GM18873 (cell line): ENCODE measurements at regions not wholly inside any gene's neighbourhood (a gene's known extent, or its start where the extent isn't known, plus 50 kb on each side); places are given as distances from the start of the nearest gene placed in this dataset.

ENCODE experiments used
- ATAC-seq: cut with Tn5 transposase; IDR thresholded peaks from one replicate; pipeline ENCODE4 v1.9.1; 2021; ENCODE audit warnings: mild to moderate bottlenecking, moderate library complexity, moderate number of reproducible peaks; ENCODE audit not compliant: unreplicated experiment, low FRiP score

DNA sequence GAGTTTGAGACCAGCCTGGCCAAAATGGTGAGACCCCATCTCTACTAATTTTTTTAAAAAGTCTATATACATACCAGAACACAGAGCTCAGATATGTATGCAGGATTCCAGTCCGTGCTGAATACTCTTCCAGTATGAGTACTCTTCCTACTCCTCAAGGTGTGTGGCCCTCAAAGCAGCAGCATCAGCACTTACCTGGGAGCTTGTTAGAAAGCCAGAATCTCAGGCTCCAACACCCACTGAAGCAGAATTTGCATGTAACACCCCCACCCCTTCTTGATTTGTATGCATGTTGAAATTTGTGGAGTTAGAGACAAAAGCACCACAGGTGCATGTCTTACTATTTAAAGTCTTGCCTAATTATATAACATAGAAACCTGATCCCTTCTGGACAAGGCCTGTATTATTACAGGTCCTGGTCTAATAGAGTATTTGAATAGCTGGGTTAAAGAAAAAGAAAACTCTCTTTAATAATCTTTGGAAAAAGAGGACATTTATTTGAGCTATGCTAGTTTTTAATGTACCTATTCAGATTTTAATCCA is 50.3 kb upstream of the NFE2L2 start:
- ATAC-seq = no peak

DNA sequence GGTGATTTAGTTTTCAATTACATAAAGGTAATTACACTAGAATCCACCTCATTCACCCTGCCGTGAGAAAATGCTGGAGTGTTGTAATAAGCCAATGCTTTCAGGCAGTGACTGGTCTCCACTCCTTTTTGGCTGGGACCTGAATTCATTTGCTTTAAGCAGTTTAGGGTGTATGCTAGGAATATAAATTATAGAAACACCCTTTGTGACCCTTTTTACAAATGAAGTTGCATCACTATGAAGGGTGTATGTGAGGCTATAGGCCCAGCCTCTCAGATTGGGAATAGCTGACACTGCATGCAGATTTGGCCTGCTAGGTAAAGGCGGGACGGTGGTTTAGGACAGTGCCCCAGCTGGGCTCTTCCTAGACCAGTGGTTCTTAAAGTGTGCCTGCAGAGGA is 50.8 kb upstream of the NFE2L2 start:
- ATAC-seq = no peak

DNA sequence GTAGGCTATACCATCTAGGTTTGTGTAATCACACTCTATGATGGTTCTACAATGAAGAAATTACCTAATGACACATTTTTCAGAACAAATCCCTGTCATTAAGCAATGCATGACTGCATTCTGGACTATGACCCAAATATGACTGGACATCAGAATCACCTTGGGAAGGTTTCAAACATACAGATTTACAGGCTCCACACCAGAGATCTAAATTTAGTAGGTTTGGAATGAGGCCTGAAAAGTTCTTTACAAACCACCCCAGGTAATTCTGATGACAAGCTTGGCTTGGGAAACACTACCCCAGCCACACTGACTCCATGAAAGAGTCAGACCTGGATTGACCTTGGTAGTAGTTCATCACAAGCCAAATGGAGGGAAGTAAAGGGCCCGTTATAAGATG is 52.2 kb upstream of the NFE2L2 start:
- ATAC-seq = no peak

DNA sequence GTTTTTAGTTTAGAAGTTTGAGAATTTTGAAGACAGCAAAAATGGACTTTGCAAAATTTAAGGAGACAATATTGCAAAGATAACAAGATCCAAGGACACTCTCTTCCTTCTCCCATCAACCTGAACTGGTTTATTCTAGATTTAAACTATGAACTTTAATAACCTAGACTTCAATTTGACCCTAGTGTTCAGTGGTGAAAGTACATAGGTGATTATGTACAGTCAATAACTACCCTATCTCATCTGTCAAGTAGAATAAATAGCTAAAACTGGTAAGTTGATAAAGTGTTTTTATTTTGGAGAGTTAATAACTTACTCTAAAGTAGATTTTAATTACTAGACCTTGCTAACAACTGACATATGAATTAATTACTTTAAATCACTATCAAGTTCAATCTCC is 52.9 kb upstream of the NFE2L2 start:
- no peak for ATAC-seq

DNA sequence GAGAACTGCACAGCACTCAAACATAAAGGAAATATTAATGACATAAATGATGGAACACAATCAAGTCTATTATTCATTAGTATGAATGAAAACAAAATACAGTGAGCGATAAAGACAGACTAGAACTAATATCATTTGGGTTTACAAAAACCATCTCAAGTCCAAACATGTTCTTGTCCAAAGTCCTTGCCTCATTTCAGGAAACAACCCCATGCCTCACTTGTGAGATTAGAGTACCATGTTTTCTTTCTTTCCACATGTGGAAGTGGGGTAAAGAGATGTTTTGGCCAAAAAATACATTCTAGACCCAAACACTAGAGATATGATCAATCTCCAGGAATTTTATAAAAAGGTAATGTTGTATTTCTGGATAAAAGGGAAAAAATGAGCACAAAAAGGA is 53.3 kb upstream of the NFE2L2 start:
- no peak for ATAC-seq

DNA sequence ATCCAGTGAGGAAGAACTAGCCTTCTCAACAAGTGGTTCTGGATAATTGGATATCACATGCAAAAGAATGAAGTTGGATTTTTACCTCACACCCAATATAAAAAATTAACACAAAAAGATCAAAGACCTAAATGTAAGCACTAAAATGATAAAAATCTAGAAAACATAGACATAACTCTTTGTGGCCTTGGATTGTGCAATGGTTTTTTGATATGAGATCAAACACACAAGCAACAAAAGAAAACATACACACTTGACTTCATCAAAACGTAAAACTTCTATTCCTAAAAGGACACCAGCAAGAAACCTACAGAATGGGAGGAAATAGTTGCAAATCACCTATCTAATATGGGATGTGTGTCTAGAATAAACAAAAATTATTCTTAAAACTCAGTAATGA is 54.1 kb upstream of the NFE2L2 start:
- no peak for ATAC-seq

DNA sequence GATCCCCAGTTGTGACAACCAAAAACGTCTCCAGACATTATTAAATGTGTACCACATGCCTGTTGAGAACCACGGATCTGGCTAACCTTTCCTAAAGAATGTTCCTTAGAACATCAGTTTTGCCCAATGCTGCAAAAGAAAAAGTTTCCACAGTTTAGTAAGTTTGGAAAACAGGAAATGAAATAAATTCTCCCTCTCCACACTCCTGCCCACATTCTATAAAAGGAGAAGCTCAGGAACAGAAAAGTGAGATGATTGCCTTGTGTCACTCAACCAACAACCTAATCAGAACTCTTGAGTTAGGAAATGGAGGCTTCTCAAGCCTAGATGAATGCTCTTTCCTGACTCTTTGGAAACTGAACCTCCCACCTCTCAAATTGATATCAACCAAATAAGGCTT is 56.1 kb upstream of the NFE2L2 start:
- ATAC-seq = no peak

DNA sequence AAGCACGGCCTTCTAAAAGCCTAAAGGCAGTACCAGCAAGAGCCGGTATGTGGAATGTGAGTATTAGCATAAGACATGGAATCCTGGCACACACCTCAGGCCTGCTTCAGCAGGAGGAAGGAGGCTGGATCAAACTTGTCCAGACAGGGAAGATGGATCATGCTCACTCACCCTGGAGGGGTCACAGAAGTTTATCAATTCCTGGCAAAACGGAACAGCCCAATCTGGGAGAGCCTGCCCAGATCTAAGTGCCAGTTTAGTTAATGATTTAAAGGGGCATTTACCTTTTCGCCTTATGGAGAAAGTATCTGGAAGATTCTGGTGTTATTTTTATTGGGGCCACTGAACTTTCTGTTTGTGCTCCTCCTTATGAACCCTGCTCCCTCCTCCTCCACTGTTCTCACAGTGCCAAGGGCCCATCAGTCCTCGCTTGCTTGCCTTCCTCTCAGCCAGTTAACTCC is 58.3 kb upstream of the NFE2L2 start:
- ATAC-seq = no peak

DNA sequence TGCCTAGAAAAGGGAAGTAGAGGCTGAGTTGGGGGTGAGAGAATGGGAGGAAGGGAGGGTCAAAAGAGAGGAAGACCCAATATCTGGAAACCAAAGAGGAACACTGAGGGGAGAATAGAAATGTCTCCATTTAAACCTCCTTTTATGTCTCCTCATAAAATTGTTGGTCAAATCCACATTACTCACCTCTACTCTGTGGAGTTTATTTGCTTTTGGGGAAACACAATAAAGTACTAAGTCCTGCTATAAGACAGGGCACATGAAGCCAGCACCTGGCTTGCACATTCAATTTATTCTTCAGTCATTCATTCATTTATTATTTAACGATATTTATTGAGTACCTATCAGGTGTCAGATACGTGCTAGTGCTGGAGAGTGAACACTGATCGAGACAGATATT is 60.3 kb upstream of the NFE2L2 start:
- ATAC-seq = no peak

DNA sequence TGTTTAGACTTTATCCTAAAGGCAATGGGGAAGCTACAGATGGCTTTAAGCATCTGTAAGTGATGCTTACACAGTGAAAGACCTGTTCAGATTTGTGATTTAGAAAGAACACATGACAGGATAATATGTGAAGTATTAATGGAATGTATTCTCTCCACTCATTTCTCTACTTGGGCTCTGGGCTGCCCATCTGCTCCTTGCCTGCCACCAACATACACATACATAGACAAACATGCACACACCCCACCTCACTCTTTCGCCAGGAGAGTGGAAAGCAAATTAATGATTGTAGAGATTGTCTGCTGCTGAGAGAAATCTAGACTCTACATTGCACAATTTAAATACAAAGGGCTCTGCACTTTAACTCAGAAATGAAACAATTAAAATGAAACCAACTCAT is 61.0 kb upstream of the NFE2L2 start:
- ATAC-seq = peak; percentile 79

DNA sequence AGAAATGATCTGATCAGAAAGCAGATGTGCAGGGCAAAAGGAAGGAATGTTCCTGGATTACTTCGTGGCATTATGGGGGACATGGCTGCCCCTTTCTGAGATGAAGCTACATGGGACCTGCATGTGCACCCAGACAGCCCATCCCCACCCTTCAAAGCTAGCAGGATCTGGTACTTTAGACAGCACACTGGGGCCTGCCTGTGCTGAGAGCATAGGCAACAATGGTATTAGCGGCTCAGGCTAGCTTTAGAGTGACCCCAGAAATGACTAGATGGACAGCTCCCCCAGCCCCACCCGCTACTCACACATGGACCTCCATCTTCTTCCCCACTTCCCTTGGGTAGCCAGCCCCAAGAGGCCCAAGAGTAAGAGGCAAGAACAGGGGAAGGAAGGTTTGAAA is 61.5 kb upstream of the NFE2L2 start:
- no peak for ATAC-seq

DNA sequence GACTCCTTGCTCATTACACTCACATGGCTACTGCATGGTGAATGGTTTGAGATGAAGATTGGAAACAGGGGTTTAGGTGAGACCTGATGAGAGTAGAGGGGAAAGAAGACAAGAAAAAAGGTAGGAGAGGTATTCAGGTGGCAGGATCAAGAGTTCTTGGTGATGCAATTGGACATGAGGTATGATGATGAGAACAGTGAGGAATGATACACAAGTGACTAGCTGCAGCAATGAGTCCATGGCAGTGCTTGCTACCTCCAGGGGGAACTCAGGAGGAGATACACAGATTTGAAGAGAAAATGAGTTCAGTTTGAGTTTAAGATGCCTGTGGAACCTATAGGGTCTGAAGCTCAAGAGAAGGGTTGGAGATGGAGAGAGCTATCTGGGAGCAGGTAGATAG is 62.1 kb upstream of the NFE2L2 start:
- ATAC-seq = no peak

DNA sequence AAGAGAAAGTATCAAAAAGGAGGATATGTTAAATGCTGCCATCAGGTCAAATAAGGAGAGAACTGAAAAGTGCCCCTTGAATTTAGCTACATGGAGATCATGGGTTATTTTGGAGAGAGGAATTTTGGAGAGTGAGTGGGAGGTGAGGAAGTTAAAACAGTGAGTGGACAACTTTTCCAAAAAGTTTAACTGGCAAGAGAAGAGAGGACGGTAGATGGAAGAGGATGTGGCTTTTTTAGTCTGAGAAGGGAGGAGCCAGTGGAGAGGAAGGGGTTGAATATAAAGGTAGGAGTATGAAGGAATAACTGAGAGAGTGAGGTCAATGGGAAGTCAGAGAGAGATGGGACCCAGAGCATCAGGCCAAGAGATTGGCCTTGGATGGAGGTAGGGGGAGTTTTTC is 62.5 kb upstream of the NFE2L2 start:
- no peak for ATAC-seq

DNA sequence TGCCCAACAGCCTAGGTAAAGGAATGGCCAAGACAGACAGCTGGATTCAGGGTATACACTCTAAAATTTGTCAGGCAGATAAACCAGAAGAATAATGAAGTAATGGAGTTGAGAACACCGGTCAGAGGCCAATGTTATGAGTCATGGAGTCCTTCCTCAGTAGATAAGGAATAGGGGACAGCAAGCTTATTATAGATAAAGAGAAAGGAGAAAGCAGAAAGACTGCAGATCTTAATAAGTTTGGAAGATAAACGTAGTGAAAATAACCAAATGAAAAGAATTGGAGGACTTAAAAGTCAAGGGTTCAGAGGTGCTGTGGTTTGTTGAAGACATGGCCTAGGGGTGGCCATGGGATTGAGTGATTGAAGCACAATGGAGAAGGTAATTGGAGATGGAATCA is 63.5 kb upstream of the NFE2L2 start:
- ATAC-seq = no peak

DNA sequence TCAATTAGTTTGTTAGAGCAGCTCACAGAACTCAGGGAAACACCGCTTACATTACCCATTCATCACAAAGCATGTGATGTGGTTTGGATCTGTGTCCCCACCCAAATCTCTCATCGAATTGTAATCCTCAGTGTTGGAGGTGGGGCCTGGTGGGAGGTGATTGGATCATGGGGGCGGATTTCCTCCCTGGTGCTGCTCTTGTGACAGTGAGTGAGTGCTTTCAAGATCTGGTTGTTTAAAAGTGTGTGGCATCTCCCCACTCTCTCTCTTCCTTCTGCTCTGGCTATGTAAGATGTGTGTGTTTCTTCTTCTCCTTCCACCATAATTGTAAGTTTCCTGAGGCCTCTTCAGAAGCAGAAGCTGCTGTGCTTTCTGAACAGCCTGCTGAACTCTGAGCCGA is 63.5 kb upstream of the AGPS start:
- ATAC-seq = no peak

DNA sequence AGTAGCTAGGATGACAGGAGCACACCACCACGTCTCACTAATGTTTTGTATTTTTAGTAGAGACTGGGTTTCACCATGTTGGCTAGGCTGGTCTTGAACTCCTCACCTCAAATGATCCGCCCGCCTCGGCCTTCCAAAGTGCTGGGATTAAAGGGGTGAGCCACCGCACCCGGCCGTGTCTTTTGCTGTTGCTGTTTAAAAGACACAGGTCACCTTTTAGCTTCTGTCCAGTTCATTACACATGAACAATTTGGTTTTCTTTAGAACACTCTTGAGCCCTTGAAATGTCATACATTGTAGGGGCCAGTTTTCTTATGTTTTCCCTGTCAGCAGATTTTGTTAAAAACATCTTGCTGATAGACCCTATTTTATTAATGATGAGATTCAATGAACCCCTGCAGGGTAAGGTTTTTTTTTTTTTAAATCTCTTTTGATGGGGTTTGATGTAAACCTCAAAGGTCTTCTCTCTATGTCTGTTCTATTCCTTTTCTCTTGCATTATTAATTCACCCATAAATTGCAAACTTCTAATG is 61.0 kb upstream of the AGPS start:
- no peak for ATAC-seq

DNA sequence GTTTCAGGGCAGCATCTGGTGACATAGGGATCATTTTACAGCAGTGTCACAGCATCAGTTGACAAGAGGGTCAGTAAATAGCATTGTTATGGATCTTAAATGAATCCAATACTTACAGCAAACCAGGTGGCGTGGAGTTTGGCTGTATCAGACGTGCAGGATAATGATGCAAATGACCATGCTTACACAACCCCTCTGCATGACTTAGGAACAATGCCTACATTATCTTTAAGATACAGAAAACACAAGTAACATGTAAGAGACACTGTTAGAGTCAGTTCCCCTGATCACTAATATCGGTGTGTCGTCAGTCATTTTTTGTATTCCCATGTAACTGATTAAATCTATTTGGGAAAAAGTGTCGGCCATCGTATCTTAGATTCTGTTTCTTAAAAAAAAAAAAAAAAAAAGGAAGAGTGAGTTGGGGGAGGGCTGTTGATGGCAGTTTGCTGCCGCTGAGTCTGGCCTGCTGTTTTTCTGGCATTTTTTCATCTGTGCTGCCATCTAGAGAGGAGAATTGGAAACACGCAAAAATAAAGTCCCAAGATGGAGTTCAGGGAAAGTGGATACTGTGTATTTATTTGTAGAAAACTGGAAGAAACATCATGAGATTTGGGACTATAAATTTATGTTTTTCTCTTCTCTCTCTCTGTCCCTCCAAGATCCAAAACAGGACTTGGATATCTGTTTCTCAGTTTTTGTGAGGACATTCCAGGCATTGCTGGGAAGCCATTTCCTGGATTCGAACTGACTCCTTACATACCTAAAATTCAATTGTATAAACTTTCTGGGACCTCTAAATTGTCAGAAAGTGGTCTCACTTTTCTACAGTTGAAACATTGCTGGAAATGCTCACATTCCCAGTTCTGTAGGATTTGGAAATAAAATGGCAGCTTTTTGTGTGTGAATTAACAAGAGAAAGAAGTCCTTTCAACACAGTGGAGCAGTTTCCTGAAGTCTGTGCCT is 60.3 kb upstream of the AGPS start:
- ATAC-seq = peak; percentile 60

DNA sequence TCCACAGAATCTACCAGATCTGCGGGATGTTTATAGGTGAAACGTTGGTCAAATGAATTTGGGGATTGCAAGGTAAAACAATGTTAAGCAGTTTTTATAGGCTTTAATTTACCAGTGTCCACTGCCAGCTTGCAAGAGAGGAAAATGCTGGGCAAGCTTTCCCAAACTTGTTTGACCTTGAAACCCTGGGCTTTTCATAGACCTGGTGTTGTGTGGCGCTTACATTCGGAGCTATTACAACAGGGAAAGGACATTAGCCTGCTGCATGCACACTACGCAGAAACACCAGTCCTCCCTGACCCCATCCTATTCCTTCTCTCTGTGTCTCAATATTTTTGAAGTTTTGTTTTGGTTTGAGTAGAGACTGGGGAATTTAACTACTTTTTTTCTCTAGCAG is 59.6 kb upstream of the AGPS start:
- no peak for ATAC-seq

DNA sequence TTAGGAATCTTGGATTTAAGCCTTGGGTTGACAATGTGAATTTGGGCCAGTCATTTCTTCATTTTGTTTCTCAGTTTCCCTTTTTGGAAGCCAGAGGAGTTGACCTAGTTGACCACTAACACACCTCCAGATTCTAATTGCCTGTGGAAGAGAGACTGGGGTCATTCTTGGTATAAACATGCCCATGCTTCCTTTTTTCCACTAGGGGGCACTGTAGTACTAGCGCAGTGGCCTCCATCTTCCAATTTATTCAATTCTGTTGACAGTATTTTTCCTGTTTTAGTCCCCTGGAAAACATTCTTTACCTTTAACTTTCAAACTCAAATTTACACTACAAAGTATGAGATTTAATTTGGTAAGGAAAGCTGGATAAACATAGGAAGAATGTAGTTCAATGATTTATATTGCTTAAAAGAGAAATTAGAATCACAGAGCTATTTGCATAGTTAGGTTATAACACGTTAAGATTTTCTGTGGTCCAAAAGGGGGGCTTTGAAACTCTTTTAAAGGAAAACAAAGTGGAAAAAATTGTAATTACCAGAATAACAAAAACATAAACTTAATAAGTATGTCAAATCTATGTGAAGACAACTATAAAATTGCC is 57.5 kb upstream of the AGPS start:
- ATAC-seq = no peak

DNA sequence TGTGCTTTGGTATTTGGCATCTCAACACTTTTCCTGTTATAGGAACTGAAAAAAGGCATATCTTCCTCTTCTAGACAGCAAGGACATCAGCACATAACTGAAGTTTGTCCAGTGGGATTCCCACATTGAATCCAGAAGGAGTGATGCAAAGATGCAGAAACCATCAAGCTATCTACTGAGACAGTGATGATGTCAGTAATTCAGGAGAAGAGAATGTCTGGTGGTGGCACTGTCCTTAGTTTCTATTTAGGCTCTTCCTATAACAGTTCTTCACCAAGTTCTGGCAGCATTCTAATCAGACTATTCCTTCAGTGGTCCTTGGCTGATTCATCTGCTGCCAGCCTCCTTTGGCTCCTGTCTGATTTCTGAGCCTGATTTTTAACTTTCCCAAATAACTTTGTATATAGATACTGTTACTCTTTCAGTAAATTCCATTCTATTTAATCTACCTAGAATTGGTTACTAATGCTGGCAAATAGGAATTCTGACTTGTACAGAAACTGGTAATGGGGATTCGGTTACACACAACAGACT is 56.6 kb upstream of the AGPS start:
- ATAC-seq = no peak

DNA sequence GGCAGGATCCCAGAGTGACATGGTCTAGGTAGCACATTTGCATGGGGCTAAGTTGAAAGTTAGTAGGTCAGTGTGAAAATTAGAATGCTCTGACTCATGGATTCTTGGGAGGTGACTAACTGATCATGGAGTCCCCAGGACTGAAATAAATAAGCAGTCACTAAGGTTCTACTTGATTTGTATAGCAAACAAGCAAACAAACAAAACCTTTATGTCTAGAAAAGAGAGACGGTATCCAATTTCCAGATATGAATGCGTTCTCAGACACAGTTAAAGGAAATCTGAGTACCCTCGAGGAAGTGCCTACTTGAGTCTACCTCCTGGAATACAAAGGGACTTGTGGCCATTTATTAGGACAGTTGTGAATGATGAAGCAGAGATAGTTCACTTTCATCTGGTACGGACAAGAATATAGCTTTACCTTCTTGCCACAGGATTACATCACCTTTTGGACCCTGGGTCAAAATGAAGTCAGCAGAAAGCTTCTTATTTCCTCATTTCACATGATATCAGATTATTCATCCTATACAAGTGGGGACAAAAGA is 54.3 kb upstream of the AGPS start:
- ATAC-seq = no peak
